ENCODE measurements at regions not wholly inside any gene's neighbourhood (a gene's known extent, or its start where the extent isn't known, plus 50 kb on each side); places are given as distances from the start of the nearest gene placed in this dataset.

- no peak for TF ChIP-seq CTCF (IDR thresholded peaks at IDR 0.05)
- TF ChIP-seq EZH2 (IDR thresholded peaks at IDR 0.05; ENCODE audit: borderline replicate concordance, insufficient read depth, low read depth, low read length, poor library complexity, severe bottlenecking) = no peak
Observed at GRCh38 chr7:24402655-24403054, 118.7 kb downstream of the NPY start.

Data from B cell (primary cell).